ENCODE measurements at regions not wholly inside any gene's neighbourhood (a gene's known extent, or its start where the extent isn't known, plus 50 kb on each side); places are given as distances from the start of the nearest gene placed in this dataset.

DNA sequence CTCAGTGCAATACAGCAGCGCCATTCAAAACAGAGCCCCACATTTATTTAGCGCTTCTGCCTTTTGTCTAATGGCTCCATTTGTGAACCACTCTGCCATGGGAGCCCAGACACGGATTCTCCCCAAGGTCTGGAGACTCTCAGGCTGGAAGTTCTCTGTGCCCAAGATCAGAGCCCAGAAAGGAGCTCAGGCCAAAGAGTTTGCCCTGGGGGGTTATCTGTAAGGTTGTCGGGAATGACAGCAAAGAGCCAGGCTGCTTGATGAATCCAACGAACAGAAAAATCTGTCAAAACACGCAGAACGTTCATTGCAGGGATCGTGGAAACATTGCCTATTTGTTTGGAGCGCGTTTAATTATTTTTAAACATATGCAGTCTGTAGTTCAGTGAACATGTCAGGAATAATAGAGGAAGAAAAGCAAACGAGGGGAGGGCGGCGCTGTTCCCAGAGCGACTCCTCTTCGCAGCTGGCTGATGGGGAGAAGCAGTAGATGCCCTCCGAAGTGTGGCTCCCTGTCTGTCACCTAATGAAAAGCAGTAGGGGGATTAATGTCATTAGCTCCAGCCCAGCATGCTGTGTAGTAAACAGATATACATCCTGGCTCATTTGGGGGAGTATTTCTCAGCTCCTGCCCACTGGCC lies 464.9 kb upstream of the MPDZ start:
- no peak for DNase-seq

DNA sequence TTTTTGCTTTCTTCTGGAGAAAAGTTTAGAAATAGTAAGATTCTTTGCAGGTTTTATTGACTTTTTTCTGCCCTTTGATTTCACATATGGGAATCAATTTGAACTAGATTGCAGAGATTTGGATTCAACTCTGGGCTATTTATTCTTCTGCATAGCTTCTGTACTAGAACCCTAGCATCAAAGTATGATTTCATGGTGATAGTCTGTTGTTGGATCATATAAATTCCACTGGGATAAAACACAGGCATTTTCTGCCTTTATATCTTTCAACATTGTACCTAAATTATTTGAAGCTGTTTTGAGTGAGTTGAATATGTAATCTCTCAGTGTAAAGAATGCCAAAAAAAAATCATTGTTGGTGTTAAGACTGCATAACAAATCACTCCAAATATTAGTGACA lies 458.4 kb upstream of the MPDZ start:
- DNase-seq, result no peak

DNA sequence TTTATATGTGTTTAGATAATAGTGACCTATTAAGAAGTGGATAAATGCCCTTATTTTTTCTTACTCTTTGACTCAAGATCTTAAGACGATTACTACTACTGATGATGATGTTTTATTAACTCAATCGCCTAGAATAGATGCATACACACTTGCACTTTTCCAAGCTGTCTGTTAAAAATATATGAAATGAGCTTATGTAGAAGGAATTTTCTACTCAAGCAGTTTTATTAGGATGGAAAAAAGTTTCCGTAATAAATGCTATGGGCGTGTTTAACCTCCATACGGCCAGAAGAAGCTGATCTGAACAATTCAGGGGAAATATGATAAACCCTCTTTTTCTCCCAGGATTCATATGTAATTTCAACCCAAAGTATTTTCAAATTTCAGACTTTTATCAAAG lies 455.7 kb upstream of the MPDZ start:
- no peak for DNase-seq

DNA sequence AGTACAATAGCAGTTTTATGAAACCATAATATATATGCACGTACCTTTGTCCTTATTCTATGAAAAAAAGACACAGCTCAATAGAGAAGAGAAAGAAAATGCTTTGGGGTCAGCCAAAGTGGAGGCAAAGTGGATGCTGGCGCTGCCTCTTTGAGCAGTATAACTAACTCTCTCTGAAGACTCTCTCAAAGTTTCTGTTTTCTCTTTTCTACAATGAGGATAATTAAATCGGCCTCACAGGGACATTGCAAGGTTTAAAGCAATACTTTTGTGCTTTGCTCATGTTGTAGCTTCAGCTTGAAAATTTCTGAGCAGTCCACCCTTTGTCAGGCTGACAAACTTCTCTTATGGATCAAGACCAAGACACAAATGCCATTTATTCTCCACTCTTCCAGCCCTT lies 455.1 kb upstream of the MPDZ start:
- no peak for DNase-seq

DNA sequence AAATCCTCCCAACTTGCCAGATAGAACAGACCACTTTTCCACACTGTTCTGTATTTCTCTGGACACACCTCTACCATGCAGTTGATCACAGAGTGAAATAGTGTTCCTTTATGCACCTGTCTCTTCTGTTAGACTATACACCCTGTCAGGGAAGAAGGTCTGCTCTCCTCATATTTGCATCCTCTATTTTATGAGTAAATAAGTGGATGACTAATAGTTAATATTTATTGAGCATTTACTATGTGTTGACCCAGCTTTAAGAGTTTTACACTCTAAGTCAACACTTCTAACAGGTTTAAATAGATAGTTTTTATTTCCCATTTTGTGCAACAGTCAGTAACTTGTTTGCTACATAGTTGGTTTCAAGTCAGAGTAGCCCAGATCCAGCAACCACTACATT lies 452.8 kb upstream of the MPDZ start:
- DNase-seq, result no peak

DNA sequence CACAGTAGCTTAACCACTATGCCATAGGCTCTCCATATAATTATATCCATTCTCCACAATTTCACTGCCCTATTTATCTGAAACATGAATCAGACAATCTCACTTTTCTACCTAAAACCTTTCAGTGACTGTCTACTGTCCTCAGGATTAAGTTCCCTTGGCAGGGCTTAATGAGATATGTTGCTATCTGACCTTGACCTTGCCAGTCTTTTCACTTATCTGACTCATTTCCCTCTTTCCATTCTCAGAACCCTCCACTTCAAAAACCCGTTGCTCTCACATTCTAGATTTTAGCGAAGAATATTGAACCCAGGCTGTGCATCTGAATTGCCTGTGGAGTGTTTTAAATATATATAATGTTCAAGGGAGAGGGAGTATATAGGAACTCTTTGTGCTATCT lies 452.1 kb upstream of the MPDZ start:
- no peak for DNase-seq

DNA sequence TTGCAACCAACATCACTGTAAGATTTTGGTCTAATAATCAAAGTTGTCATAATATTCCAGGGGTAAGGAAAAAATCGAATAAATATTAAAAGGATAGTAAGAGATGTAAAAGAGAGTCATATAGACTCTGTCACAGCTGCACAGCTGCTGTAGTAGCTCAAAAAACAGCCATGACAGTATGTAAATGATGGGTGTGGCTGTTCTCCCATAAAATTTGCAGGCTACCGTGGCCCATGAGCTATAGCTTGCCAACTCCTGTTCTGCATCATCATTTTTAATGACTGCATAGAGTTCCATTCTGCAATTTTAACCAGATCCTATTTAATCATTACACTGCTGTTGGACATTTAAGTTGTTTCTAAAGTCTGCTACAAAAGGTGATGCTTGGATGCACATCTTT lies 450.5 kb upstream of the MPDZ start:
- DNase-seq, result no peak

DNA sequence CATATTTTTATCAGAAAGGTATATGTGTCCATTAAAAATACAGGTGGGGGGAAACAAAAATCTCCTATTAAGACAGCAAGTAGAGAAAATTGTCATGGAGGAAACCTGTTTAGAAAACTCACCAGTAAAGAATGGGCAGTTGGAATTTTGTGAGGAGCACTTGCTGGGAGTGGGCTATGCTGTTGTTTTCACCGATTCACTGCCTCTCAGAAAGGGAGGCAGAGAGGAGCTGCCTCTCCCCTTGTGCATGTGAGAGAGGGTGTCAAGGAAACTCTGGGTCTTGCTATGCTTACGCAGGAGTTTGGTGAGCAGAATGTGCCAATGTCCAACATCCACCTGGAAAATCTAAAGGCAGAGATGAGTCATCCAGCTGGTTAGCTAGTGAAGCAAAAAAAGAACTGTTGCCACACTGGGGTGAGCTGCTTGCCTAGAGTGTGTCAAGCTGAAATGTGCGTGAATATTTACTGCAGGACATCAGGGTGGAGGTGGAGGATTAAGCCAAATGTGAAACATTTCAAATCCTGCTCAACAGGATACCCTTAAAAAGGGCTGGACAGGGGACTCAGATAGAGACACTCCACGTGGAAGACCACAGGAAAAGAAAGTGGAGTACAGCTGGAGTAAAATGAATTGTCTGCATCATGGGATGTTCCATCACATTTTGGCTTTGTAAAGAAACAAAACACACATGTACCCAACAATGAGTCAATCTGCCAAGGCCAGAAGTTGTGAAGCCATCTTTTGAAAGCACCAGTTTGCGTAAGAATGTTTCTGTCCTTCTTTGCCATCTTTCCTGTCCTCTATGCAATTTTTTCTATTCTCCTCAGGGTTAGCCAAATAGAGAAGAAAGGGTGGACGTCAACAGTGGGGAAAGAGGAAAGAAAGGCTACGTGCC lies 449.7 kb upstream of the MPDZ start:
- DNase-seq, result no peak

DNA sequence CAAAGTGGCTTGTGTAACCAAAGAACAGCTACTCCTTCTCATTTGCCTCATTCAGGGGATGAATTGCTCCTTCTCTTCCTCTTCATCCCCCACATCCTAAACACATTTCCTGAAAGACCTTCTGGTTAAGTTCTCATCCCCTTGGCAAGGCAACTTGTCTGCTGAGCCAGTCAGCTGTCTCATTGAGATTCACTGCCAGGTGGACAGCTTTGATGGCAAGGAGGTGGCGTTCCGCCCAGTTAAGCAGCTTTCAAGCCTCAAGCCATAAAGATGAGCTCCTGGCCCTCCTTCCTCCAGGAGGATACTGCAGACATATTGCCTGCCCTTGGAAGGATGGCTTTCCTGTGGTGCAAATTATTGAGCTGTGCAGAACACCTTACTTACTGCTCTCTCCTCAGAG lies 448.6 kb upstream of the MPDZ start:
- DNase-seq, result peak; percentile 88 to 94

DNA sequence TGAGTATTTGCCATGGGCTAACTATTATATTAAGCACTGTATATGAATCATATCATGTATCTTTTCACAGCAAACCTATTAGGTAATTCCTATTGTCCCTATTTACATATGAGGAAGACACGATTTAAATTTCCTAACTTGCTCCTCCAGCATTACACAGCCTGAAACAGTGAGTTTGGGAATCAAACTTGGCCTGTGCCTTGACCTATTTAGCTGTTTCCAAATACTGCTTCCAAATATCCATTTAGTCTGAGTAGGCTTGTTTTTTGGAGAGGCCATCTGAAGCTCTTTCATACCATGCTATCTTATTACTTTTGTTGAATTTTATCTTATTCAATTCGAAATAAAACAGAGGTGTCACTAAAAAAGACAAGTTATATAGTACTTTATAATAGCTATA lies 447.3 kb upstream of the MPDZ start:
- no peak for DNase-seq

DNA sequence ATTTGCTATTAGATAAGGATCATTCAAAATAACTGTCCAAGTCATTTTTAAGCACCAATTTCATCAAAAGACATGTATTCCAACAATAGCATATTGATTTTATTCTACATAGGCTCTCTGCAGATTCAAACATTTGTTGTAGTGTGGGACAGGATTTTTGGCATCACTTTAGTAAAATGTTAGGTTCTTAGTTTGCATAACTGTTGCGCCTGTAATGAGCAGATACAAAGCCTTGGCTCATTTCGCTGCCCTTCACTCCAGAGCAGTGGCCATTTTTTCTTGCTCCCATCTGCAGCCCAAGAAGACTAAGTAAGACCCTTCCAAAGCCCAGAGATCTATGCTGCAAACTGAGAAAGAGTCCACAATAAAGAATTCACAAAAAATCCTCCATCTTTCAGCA lies 446.0 kb upstream of the MPDZ start:
- no peak for DNase-seq

DNA sequence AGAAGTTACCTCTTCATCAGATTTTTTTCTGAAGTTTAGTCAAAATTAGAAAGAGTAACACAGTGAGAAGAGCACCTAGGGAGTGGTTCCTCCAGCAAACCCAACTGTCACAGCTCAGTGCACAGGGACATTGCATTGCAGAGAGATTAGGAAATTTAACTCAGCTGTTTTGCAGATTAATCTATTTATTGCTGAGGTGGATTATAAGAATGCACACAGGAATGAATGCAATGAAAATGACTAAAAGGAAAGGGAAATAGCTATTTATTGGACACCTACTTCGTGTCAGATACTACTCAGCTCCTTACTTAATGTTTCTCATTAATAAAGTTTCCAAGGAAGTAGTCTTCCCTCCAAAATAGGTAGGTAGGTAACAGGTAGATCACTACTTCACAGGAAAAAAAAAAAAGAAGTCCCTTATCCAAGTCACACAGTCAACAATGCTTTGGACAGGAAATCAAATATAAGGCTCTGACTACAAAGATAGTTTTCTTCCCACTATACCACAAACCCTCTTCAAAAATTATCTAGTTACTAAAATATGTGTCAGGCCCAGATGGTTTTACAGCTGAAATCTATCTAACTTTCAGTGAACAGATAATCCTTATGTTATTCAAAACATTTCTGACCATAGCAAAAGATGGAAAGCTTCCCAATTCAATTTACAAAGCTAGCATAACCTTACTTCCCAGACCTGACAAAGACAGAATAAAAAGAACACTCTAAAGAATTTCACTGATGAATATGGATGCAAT lies 442.2 kb upstream of the MPDZ start:
- DNase-seq, result no peak

DNA sequence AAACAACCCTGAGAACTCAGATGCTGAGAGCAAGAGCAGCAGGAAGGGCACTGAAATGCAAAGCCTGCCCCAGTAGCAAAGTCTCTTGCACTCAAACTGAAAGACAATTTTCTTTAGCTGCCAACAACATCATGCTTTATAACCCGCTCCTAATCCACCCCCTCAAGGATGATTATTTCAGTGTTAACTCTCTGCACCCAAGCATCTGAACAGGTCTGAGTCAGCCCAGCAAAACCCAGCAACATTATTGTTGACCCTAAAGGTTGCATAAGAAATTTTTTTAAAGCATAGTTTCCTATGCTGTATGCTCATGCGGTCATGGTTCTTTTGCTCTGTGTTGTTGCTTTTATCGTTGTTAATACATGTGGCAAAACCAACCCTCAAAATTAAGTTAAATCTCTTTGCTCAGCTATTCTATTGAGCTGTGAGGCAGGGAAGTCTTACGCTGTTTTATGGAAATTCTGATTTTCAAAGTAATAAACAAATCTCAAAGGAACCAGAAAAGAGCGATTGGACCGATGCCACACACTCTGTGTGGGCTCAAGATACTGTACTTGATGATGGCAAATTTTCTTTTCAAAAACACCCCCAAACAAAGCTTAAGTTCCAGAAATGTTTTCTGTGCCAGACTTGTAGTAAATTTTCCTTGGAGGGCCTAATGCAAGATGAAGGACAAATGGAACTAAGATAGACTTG lies 440.6 kb upstream of the MPDZ start:
- DNase-seq, result no peak

DNA sequence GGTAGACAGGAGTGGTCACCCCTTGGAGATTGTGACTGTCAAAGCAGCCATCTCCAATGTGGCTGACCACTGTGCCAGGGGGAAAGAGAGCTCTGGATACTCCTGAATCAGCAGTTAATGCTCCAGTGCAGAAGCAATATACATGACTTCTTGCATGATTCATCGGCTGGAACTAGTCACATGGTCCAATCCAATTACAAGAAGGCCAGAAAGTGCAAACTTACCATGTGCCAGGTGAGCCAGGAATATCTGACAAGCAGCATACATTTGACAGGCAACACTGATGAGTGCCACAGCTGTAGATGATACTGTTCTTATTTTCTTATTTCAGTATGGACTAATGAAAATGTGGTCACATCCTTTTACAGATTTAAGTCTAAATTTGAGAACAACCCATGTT lies 440.0 kb upstream of the MPDZ start:
- no peak for DNase-seq

DNA sequence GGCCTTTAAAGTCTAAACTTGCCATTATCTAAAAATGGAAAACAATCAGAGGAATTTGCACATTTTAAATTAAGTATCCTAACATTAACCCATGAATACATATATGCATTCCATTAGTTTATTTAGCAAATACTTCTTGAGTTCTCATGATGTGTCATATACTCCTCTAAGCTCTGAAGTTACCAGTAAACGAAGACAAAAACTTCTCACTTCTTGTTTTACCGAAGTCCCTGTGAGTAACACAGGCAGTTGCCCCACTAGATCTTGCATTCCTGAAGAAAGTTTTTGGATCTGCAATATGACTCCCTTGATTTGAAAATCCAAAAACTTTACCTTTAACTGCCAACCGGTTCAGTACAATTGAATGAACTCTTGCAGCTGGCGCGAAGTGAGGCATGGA lies 439.0 kb upstream of the MPDZ start:
- DNase-seq, result no peak

DNA sequence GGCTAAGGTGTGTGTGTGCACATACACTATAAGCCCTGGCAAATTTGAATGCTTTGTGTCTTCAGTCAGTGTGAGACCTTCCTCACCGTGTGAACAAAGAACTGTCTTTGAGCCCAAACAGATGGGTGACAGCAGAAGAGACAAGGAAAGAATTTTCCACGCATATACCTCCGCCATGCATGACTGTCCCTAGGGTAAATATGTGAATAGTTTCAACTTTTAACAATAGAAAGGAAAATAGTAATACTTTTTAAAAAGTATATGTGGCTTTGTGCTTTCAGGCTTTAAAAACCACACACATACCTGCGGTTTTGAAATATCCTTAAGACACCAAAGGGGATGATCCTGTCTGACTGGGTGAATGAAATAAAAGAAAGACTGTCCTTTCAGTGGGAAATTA lies 438.6 kb upstream of the MPDZ start:
- no peak for DNase-seq

DNA sequence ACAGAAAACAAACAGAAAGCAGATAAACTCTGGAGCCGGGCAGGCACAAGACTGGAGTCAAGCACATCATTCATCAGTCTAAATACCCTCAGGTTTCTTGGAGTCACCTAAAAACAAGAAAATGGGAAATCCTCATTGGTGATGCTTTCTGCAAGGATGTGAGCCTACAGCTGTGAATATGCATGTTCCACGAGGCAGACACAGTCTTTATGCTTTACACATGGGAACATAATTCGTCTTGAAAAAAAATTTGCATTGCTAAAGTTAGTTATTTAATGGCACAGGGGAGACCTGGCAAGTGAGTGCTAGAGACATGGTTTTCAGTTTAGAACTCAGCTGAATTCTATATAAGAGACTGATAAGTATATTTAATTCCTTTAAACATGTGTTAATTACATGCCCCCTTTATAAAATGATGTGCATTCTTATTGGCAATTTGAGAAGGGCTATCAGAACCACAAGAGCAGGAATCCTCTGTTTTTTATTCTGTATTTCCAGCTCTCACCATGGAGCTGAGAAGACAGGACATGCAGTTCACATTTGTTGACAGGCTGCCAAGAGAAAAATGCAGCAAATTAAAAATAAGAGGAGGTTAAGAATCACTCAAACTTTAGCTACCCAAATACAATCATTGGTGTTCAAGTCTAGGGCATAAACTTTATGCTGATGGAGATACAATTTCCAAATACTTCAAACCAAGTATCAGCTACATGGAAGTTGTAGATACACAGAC lies 438.0 kb upstream of the MPDZ start:
- no peak for DNase-seq

DNA sequence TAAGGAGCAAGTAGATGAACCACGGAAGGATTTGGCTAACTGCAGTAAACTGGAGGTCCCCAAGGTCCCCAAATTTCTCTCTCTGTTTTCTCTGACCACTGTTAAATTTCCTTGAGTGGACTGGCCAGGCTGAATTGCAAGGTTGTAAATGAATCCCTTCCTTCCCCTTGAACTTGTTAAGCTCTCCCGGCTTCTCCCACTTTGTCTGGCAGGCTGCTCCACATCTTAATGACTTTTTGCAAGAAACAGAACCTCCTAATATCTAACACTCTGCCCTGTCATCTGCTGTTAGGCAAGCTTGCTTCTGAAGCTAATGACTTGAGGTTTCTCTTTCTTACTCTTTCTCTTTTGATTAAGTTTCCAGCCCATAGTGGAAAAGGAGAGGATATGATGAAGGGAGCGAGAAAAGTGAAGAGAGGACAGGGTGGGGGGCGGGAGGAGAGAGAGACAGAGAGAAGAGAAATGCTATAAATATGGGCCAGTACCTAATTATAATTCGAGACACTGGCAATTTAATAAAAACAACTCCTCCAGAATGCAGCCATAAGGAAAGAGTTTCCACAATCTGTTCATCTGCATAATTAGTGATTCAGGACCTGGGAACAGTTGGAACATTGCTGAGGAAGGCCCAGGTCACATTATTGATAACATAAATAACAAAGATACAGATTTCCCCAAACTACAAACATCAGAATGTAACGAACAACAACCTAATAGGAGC lies 437.3 kb upstream of the MPDZ start:
- no peak for DNase-seq

DNA sequence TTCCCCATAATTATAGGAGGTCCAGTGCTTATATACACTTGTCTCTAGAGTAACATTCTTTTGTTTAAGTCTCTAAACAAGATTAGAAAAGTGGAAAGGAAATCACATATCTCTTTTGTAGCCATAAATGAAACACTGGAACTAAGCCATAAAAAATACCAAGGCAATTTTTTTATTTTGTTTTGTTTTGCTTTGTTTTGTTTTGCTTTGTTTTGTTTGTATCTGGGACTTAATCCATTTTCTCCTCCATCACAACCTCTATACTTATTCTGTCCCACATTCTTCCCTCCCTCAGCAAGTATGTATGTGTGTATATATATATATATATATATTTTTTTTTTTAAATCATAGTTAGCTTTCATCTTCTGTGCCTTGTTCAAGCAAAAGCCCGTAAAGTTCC lies 436.6 kb upstream of the MPDZ start:
- no peak for DNase-seq

DNA sequence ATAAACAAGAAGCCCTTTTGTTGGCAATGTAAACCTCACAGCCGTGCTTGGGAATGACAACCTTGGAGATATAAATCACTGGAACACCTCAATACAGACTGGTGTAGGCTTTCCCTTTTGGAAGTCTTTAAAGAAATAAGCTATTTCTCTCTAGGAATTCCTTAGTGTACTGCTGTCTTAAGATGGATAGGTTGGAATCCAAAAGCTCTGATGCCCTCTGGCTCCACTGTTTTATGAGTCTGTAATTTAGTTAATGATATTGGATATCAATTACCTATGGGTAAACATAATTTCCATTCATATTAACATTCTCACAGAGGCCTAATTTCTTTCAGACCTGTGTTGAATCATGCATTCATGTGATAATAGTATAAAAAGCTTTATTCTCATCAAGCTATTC lies 435.9 kb upstream of the MPDZ start:
- DNase-seq, result no peak

DNA sequence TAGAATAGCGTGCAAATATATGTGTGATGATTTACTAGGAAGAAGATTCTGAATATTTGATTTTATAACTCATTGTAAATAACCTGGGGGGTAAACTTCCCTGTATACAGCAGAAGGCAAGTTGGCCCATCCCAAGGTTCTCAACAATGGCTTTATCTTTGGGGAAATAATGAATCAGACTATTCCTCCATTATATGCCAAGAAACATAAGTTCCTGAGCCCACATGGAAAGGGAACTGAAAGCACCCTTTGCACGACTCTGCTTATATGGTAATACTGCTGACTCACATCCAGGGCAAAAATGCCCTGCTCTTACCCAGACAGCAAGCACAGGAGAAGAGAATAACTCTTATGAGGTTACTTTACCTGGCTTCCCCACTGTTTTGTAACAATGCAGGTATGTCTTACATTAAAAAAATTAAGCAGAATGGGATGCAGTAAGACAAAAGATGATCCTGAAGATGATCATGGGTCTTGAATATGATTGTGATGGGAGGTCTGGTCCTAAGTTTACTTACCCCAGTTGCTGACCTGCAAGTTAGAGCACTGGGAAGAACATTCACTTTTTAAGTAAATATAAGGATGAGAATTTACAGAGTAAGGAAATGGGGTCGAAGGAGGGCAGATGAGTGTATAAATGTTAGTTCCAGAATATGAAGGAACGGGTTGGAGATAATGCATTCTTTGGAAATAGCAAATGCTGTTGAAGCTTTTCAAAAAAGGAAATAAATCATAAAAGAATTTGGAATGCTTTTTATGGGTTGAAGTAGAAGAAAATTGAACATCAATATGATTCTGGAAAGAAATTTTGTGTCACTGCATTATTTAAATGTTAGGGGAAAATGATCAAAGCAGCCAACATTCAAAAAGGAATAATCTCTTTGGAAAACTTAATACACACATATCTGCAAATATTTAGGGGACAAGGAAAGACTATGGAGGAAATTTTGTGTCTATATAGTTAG lies 428.4 kb upstream of the MPDZ start:
- DNase-seq, result no peak

All from cerebellar nuclear complex (tissue), 1 donor.